ENCODE measurements at regions not wholly inside any gene's neighbourhood (a gene's known extent, or its start where the extent isn't known, plus 50 kb on each side); places are given as distances from the start of the nearest gene placed in this dataset.
"Not testable (repeated sequence)": the region's sequence is repeated elsewhere in the genome, so short reads cannot be mapped to it uniquely, and the experiment has no call there.

GRCh38 chr11:3437441-3437840 is 58.5 kb upstream of the ZNF195 start:
- H3K4me3 ChIP-seq; H3K27ac ChIP-seq (replicated peaks in 1 of 4); H3K4me1 ChIP-seq; H3K36me3 ChIP-seq; H3K27me3 ChIP-seq; intact Hi-C loops (cut with DNase I); H3K9me3 ChIP-seq; DNase-seq (ENCODE audit: extremely low spot score): not testable (repeated sequence)
- 75% methylated on average over 13 of the region's 14 CpGs for WGBS

- Histone ChIP-seq H3K36me3 (no peaks in the 10 kb centered on the region), H3K4me1 (no peaks in the 10 kb centered on the region), H3K4me3 (no peak overlapping the region), H3K27me3 (peaks cover 0 to 4% (median 0%) of the 10 kb centered on the region in 4 donors), H3K27ac (replicated peaks in 1 of 4) (no peak overlapping the region), H3K9me3 (no peaks in the 10 kb centered on the region)
- no peak for DNase-seq (ENCODE audit: extremely low spot score)
- TF ChIP-seq POLR2AphosphoS5 (IDR thresholded peaks at IDR 0.05) (no peak), CTCF (IDR thresholded peaks at IDR 0.05) (no peak), EP300 (IDR thresholded peaks at IDR 0.05) (no peak), POLR2A (IDR thresholded peaks at IDR 0.05; ENCODE audit: low read depth) (no peak)
- intact Hi-C loops (cut with DNase I): no loop called here
- 93% methylated on average over 17 of the region's 28 CpGs for WGBS
Observed at GRCh38 chr11:3434976-3435375, 56.0 kb upstream of the ZNF195 start.

GRCh38 chr11:3429191-3429590 is 50.2 kb upstream of the ZNF195 start:
- H3K9me3 ChIP-seq; DNase-seq (ENCODE audit: extremely low spot score); H3K4me3 ChIP-seq; H3K27ac ChIP-seq (replicated peaks in 1 of 4); H3K4me1 ChIP-seq; H3K27me3 ChIP-seq; H3K36me3 ChIP-seq: not testable (repeated sequence)
- 33% methylated on average over 6 of the region's 6 CpGs for WGBS
- intact Hi-C loops (cut with DNase I): loop anchor here (10.0 kb wide), 1 partner anchor 54 kb away; the partner anchor contains the start of gene ZNF195

Small RNA genes in the stretch of these regions (small RNA-seq; reads per million reads assigned to genes)
- gene SNRPCP5: 0 reads per million in 3 donors

Measured in esophagus muscularis mucosa (tissue), 4 donors.